Heart left ventricle (tissue), 16 donors: ENCODE measurements at regions not wholly inside any gene's neighbourhood (a gene's known extent, or its start where the extent isn't known, plus 50 kb on each side); places are given as distances from the start of the nearest gene placed in this dataset.

Experiments used
- ATAC-seq, 4 donors: fragments of 200-7000 bp; cut with Tn5 transposase; one replicate each; pipeline ENCODE4 v1.9.1; 2020 to 2022; ENCODE audit warnings: moderate library complexity in 4 of 4, mild to moderate bottlenecking in 3 of 4, moderate number of reproducible peaks in 1 of 4
- DNase-seq, 5 donors: peaks; one replicate each; pipeline ENCODE4 v3.0.0-alpha.2; 2020
- H3K27ac ChIP-seq, 12 donors: fragments of 200-600 bp; sonication (generic) in 4 of 12; one replicate each; pipeline versions ENCODE4 v1.5.0 to v1.8.0; 2016 to 2022; ENCODE audit warnings: mild to moderate bottlenecking in 2 of 12
- H3K27me3 ChIP-seq, 9 donors: fragments of 200-600 bp; sonication (generic) in 2 of 9; one replicate each; pipeline versions ENCODE4 v1.5.1 to v1.8.0; 2016 to 2022; ENCODE audit warnings: mild to moderate bottlenecking in 3 of 9
- H3K36me3 ChIP-seq, 9 donors: fragments of 200-600 bp; sonication (generic) in 2 of 9; one replicate each; pipeline versions ENCODE4 v1.5.0 to v1.8.0; 2018 to 2022; ENCODE audit warnings: mild to moderate bottlenecking in 2 of 9
- H3K4me1 ChIP-seq, 12 donors: fragments of 200-600 bp; sonication (generic) in 4 of 12; one replicate each; pipeline versions ENCODE4 v1.5.0 to v1.8.0; 2016 to 2022; ENCODE audit warnings: mild to moderate bottlenecking in 3 of 12
- H3K4me3 ChIP-seq, 12 donors: fragments of 200-600 bp; sonication (generic) in 4 of 12; one replicate each; pipeline versions ENCODE4 v1.5.0 to v1.8.0; 2017 to 2022; ENCODE audit warnings: mild to moderate bottlenecking in 9 of 12, moderate library complexity in 4 of 12
- H3K9me3 ChIP-seq, 12 donors: fragments of 200-600 bp; sonication (generic) in 4 of 12; one replicate each; pipeline versions ENCODE4 v1.5.0 to v1.8.0; 2016 to 2022; ENCODE audit warnings: mild to moderate bottlenecking in 1 of 12
- POLR2A ChIP-seq, 2 donors: fragments of 450-650 bp; IDR thresholded peaks; one replicate each; pipeline ENCODE4 v1.6.1; 2017; ENCODE audit warnings: antibody characterized with exemption in 2 of 2, mild to moderate bottlenecking in 2 of 2, moderate library complexity in 2 of 2
- WGBS, 4 donors: extraction: QIAGEN DNeasy Blood & Tissue Kit in 2 of 4; methylation state at CpG; one replicate each; pipeline versions ENCODE4 v1.1.5 to v1.1.7; 2013 to 2018; 5-methylcytosine and 5-hydroxymethylcytosine counted together
- intact Hi-C, 10 donors: fragments of 100-400 bp; cut with DNase I; formaldehyde crosslinking; loops; one replicate each; pipeline versions ENCODE4 v1.11.1 to v1.14.2; 2022
- TF ChIP-seq, protein P1 (sequence below), 12 donors: fragments of 200-600 bp; sonication (generic) in 4 of 12; IDR thresholded peaks; one replicate each; pipeline versions ENCODE4 v1.5.0 to v1.8.0; 2018 to 2022; ENCODE audit warnings: antibody characterized with exemption in 12 of 12, mild to moderate bottlenecking in 5 of 12
- donor health status: ischemic (EF 13 %, LVEDD 7.1; RV severe dilation, severe dysfunction).
- donor health status: healthy with polysubstance abuse.
- donor health status: DM: no; HTN: yes; CAD: no.
- donor health status: DM: no; HTN: no; CAD: no.
- donor health status: ischemic (EF 25% LVEDD 6.9; RV normal size, moderate dysfunction).
- donor health status: ischemic (EF 25% LVEDD 5.7; RV mildly dilated, moderate dysfunction).
- donor health status: healthy.
- donor health status: DM: yes; HTN: yes; CAD: no.
- donor health status: ischemic (EF 35%, LVEDD 5.7; RV mildly dilated, moderate dysfunction).
- donor health status: nonischemic (EF 11% LVEDD 7.7; RV severe dilation, severe dysfunction).
- donor health status: DM: yes; HTN: yes; CAD: no.
- donor health status: PGD.
- donor health status: ischemic (EF 29% LVEDD 5.4; RV normal size, mild dysfunction).
- donor health status: nonischemic (EF 23%, LVEDD 6.1; RV moderate dilation, normal function).

GRCh38 chr5:28265877-28266276 lies 1227.5 kb upstream of the CDH9 start:
- H3K27me3 ChIP-seq, result no peaks in the 10 kb centered on the region
- 54 to 67% (median 56%) methylated on average over 2 of the region's 2 CpGs for WGBS, 4 donors
- H3K4me1 ChIP-seq, result no peaks in the 10 kb centered on the region
- ATAC-seq (no peak), DNase-seq (no peak)
- no peaks in the 10 kb centered on the region for H3K36me3 ChIP-seq
- intact Hi-C loops, result no loop called here
- no peak for TF ChIP-seq POLR2A (IDR thresholded peaks at IDR 0.05)
- TF ChIP-seq, protein P1, sequence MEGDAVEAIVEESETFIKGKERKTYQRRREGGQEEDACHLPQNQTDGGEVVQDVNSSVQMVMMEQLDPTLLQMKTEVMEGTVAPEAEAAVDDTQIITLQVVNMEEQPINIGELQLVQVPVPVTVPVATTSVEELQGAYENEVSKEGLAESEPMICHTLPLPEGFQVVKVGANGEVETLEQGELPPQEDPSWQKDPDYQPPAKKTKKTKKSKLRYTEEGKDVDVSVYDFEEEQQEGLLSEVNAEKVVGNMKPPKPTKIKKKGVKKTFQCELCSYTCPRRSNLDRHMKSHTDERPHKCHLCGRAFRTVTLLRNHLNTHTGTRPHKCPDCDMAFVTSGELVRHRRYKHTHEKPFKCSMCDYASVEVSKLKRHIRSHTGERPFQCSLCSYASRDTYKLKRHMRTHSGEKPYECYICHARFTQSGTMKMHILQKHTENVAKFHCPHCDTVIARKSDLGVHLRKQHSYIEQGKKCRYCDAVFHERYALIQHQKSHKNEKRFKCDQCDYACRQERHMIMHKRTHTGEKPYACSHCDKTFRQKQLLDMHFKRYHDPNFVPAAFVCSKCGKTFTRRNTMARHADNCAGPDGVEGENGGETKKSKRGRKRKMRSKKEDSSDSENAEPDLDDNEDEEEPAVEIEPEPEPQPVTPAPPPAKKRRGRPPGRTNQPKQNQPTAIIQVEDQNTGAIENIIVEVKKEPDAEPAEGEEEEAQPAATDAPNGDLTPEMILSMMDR (IDR thresholded peaks at IDR 0.05), result no peak
- H3K4me3 ChIP-seq, result no peak overlapping the region
- H3K27ac ChIP-seq, result no peak overlapping the region
- peaks cover 0 to 12% (median 0%) of the 10 kb centered on the region in 12 donors for H3K9me3 ChIP-seq

DNA sequence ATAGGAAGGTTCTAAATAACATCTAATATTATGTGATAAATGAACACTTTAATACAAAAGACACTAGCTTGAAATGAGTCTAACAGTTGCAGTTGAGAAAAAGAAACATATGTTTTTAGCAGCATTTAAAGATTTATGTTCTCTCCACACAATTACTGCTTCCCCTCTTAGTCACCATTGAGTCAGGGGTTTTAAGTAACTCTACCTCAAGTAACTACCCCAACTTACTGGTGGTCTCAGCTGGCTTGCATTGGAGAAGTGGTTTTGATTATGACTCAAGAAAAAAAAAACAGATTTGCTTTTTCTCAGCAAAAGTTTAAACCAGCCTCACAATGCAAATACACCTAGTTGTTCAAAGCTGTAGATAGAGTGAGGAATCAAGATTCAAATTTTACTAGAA lies 1216.5 kb upstream of the CDH9 start:
- TF ChIP-seq POLR2A (IDR thresholded peaks at IDR 0.05), result no peak
- TF ChIP-seq, protein P1 (IDR thresholded peaks at IDR 0.05), result no peak
- peaks cover 0 to 13% (median 0%) of the 10 kb centered on the region in 12 donors for H3K9me3 ChIP-seq
- intact Hi-C loops, result no loop called here
- ATAC-seq, result no peak
- no peak overlapping the region for H3K27ac ChIP-seq
- no peak for DNase-seq
- H3K4me3 ChIP-seq, result no peak overlapping the region
- H3K36me3 ChIP-seq, result no peaks in the 10 kb centered on the region
- H3K27me3 ChIP-seq, result no peaks in the 10 kb centered on the region
- H3K4me1 ChIP-seq, result no peaks in the 10 kb centered on the region

GRCh38 chr5:28253431-28253830 lies 1215.0 kb upstream of the CDH9 start:
- ATAC-seq, result no peak
- WGBS, 4 donors, result 62 to 71% (median 67%) methylated on average over 6 of the region's 6 CpGs
- H3K9me3 ChIP-seq, result peaks cover 0 to 13% (median 0%) of the 10 kb centered on the region in 12 donors

GRCh38 chr5:28249771-28250415 lies 1211.5 kb upstream of the CDH9 start:
- H3K36me3 ChIP-seq, result no peaks in the 10 kb centered on the region
- no peak for DNase-seq
- intact Hi-C loops, result no loop called here
- WGBS, 4 donors, result 76 to 81% (median 79%) methylated on average over 5 of the region's 5 CpGs
- ATAC-seq, result no peak
- no peak for TF ChIP-seq POLR2A (IDR thresholded peaks at IDR 0.05)
- TF ChIP-seq, protein P1 (IDR thresholded peaks at IDR 0.05), result no peak
- H3K27me3 ChIP-seq, result no peaks in the 10 kb centered on the region
- H3K4me1 ChIP-seq, result no peaks in the 10 kb centered on the region
- peaks cover 0 to 13% (median 0%) of the 10 kb centered on the region in 12 donors for H3K9me3 ChIP-seq
- no peak overlapping the region for H3K27ac ChIP-seq
- no peak overlapping the region for H3K4me3 ChIP-seq

More at GRCh38 chr5:28253431-28253830, 1215.0 kb upstream of the CDH9 start:
- TF ChIP-seq, protein P1 (IDR thresholded peaks at IDR 0.05), result no peak
- no peak for TF ChIP-seq POLR2A (IDR thresholded peaks at IDR 0.05)
- Histone ChIP-seq H3K36me3 (no peaks in the 10 kb centered on the region), H3K27ac (no peak overlapping the region), H3K4me1 (no peaks in the 10 kb centered on the region), H3K4me3 (no peak overlapping the region), H3K27me3 (no peaks in the 10 kb centered on the region)
- intact Hi-C loops, result no loop called here
- DNase-seq, result no peak
